Stimulated activated CD4-positive, alpha-beta T cell treated with anti-CD3 and anti-CD28 coated beads, Interleukin-15, amount 100 ng/mL, for 24 hours (primary cell): ENCODE measurements at regions not wholly inside any gene's neighbourhood (a gene's known extent, or its start where the extent isn't known, plus 50 kb on each side); places are given as distances from the start of the nearest gene placed in this dataset.
"Not testable (repeated sequence)": the region's sequence is repeated elsewhere in the genome, so short reads cannot be mapped to it uniquely, and the experiment has no call there.

Experiments used
- DNase-seq: peaks from one replicate; pipeline ENCODE4 v3.0.0-alpha.2; 2020

GRCh38 chr9:13001989-13002580, 227.3 kb downstream of the LURAP1L start:
- no peak for DNase-seq

GRCh38 chr9:13002740-13003139, 227.9 kb downstream of the LURAP1L start:
- DNase-seq: no peak

DNA sequence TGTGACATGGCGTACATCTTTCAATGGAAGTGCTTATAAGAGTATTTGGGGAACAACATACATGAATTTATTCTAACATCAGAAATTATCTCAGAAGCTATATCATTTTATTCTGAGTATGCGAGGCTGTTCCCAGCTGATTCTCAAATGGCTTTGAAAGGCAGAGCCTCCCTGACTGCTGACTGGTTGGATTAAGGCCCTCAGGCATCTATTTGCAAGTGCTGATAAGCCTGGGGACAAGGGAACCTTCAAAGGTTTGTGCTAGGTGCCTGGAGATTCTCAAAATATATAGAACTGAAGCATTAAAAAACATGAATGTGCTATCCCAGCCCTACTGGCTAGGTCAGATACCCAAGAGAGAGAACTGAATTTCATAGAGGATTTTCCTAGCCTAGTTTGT, 235.1 kb downstream of the LURAP1L start:
- no peak for DNase-seq

DNA sequence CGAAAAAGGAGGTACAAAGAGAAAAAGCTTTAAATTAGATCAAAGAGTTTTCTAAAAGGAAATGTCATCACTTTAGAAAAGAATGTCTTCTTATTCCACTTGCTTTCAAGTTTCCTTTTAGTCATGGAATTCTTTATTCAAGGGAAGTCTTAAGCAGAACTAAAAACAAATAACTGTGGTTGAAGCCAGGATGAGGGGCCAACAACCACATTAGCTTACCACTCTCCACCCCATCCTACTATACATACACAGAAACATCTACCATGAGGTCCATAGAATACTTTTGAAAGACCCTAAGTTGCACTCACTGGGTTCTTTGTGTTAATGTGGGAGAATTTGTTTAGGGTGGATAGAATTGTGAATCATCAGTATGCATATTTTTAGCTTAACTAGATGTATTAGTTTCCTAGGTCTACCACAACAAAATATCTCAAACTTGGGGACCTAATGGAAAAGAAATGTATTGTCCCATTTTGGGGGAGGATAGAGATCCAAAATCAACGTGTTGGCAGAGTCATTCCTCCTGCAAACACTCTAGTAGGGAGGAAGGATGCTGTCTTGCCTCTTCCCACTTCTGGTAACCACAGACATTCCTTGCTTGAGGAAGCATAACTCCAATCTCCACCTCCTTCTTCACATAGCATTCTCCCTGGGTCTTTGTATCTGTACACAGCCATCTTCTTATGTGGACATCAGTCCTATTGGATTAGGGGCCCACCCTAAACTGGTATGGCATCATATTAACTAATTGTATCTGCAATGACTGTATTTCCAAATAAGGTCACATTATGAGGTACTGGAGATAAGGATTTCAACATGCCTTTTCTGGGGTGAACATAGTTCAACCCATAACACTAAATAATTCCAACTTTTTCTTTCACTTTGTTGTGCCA, 239.4 kb downstream of the LURAP1L start:
- no peak for DNase-seq

DNA sequence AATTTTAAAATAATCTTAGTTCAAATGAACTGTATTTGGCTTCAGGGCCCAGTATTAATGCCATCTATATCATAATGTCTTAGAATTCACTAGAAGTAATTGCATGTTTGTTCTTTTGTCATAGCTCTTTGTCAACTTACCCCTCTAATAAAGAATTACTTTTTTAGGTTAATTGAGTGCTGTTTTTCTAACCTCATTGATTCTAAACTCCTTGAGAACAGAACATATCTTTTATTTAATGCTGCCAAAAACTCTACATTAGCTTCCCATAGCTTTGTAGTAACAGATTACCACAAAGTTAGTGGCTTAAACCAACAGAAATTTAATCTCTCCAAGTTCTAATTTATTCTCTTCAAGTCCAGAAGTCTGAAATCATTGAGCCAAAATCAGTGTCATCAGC, 242.4 kb downstream of the LURAP1L start:
- DNase-seq: no peak

GRCh38 chr9:13020146-13021040, 245.6 kb downstream of the LURAP1L start:
- DNase-seq: no peak

DNA sequence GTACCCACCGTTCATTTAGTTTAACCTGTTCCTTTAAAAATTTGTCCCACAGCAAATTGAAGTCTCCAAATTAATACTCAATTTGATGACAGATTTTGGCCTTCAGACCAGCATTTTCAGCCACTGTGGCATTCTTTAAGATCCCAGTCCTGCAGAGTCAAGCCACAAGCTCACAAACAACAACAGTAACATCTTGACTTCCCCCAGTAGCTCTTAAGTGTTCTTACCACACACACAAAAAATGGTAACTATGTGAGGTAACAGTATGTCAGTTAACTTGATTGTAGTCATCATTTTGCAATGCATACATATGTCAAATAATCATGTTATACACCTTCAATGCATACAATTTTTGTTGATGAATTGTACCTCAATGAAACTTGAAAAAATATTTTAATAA, 247.9 kb downstream of the LURAP1L start:
- no peak for DNase-seq

DNA sequence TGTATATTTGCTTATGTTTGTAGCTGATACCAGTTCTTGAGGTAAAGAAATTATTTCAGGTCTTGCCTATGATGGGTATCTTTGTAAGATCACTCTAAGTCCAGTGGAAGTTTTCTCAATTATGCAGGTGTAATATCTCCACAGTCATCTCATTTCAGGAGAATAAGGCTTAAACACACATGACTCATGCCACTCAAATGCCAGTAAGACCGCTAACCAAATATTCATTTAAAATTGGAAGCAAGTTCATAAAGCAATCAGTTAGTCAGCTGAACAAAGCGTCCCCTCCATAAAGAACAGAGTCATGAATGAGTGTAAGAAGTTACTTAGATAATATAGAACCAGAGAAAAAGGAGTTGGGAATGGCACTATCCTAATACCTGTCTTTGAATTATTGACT, 248.7 kb downstream of the LURAP1L start:
- no peak for DNase-seq

DNA sequence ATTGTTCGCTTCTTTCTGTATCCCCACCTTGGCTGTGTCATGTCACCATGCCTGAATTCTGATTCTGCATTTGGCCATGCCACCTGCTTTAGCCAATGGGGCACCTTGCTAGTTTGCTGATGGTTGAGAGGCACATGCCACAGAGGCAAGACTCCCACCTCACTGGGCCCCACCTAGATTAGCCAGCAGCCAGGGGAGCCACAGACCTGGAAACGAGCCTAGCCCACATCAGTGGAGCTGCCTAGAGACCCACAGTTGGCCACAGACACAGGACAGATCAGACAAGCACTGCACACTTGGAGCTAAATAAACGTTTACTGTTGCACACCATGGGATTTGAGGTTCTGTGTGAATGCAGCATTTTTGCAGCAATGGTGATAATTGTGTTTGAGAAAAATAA, 252.1 kb downstream of the LURAP1L start:
- DNase-seq: no peak

GRCh38 chr9:13027879-13028278, 251.6 kb downstream of the MPDZ start:
- DNase-seq: no peak

- no peak for DNase-seq
These were observed 246.9 kb downstream of the MPDZ start for GRCh38 chr9:13032585-13032984.

DNA sequence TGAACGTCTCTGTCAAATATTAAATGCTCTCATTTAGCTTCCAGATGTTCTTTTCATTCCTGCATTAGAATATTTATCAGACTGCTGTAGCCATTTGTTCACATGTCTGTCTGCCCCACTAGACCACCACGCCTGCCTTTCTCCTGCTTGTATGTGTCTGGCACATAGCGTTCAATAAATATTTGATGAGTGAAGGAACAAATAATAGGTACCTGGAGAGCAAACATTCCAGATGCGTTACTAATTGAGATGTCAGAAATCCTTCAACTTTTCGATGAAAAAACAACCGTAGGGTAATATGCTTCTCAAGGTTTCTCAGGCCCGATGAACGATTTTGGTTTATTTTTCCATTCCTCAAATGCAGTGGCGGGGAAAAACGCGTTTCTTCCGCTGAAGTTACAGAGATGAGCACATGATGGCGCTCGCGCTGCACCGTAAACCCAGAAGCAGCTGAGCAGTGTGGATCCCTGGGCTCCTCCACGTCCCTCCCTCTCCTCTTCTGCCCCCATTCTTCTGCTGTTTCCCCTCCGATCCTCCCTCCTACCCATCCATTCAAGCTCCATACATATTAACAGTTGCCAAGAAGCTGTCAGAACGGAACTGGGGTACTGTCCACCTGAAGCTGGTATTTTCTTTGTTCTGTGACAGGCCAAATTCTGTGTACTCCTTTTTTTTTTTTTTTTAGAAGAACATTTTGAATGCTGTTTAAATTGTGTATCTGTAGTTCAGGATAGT, 245.4 kb downstream of the MPDZ start:
- DNase-seq: peak; percentile 3

DNA sequence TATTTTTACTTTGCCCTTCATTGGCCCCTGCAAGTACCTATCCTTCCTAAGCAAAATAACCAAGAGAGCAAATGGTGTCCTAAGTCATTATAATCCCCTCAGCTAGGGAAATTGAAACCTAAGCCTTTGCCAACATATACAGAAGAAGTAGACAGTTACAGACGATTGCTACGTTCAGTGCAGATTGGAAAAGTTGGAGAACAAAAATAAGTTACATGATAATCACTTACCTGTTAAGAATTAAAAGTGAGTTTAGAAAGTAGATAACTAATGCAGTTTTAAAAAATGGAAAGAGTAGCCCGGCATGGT, 244.8 kb downstream of the MPDZ start:
- no peak for DNase-seq

GRCh38 chr9:13035822-13036221, 243.7 kb downstream of the MPDZ start:
- no peak for DNase-seq

DNA sequence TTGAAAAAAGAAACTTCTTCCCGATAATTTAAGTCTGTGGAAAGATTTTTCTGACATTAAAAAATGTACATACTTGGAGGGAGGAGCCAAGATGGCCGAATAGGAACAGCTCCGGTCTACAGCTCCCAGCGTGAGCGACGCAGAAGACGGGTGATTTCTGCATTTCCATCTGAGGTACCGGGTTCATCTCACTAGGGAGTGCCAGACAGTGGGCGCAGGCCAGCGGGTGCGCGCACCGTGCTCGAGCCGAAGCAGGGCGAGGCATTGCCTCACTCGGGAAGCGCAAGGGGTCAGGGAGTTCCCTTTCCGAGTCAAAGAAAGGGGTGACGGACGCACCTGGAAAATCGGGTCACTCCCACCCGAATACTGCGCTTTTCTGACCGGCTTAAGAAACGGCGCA, 241.7 kb downstream of the MPDZ start:
- not testable (repeated sequence) for DNase-seq

- DNase-seq: no peak
These were observed 231.5 kb downstream of the MPDZ start for GRCh38 chr9:13047827-13048587.

DNA sequence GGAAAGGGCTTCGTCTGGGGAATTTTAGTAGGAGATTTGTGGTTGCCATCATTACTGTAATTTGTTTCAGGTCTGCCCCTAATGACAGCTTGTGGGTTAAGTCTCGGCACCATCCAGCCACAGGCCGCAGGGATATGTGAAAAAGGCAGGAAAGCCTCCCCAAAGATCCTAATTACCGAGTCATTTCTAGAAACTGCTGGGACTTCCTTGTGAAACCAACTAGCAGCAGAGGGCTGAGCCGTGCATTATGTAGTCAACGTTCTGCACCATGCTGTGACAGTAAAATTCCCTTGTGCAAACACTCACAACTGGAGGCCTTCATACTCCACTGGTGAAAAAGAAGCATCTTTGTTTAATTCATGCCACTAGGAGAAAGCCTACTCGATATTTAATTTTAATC, 230.3 kb downstream of the MPDZ start:
- no peak for DNase-seq

GRCh38 chr9:13053504-13053903, 226.0 kb downstream of the MPDZ start:
- no peak for DNase-seq

DNA sequence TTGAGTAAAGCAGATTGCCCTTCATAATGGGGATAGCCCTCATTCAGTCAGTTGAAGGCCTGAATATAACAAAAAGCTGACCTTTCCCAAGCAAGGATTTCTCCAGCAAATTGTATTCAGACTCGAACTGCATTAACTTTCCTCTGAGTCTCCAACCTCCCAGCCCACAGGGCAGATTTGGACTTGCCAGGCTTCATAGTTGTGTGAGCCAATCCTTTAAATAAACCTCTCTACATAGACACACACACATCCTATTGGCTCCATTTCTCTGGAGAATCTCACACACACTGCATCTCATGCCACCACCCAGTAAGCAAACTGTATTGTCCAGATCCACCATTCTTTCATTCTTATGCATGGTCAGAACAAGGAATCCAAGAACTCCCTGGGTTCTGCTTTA, 225.1 kb downstream of the MPDZ start:
- no peak for DNase-seq
